ENCODE measurements at regions not wholly inside any gene's neighbourhood (a gene's known extent, or its start where the extent isn't known, plus 50 kb on each side); places are given as distances from the start of the nearest gene placed in this dataset.

DNA sequence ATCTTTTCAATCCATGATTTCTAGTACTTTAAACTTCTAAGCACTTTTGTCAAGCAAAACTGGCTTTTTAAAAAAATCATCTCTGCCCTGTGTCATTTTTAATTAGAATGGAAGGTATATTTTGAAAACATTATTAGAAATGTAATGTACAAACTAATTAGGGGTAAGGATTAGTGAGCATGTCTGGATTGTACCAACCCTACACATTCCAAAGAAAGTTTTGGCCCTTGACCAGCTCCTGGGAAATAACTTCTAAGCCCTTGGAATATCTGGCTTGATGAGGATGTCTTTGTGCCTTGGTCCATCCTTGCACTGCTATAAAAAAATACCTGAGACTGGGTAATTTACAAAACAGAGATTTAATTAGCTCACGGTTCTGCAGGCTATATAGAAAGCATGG lies 876.5 kb downstream of the RAPGEF2 start:
- ChIA-PET CTCF (no interaction called here), POLR2A (ENCODE audit: low non-redundant PET) (no interaction called here)
- BruUV-seq (replicated peaks) = no TSS peak
- H3K4me1 ChIP-seq (ENCODE audit: insufficient read depth, low read length, poor library complexity, severe bottlenecking) = no peaks in the 10 kb centered on the region
- no peak overlapping the region for H3K27ac ChIP-seq (ENCODE audit: low read depth, low read length, poor library complexity, severe bottlenecking)
- no peaks in the 10 kb centered on the region for H3K27me3 ChIP-seq (replicated peaks; ENCODE audit: insufficient read depth, low read depth, low read length, poor library complexity)
- DNase-seq (ENCODE audit: low spot score) = no peak
- H3K4me3 ChIP-seq (ENCODE audit: low read depth, low read length, poor library complexity, severe bottlenecking) = no peak overlapping the region
- no peaks in the 10 kb centered on the region for H3K9me3 ChIP-seq (ENCODE audit: low read depth, low read length, poor library complexity, severe bottlenecking)
- intact Hi-C loops (cut with micrococcal nuclease; ENCODE audit: unreplicated experiment) = no loop called here
- H3K36me3 ChIP-seq (ENCODE audit: insufficient read depth, low read length, poor library complexity, severe bottlenecking) = no peaks in the 10 kb centered on the region
- TF ChIP-seq EZH2 (IDR thresholded peaks at IDR 0.05; ENCODE audit: borderline replicate concordance, low read depth, low read length, poor library complexity, severe bottlenecking) (no peak), CTCF (conservative IDR thresholded peaks at IDR 0.05; ENCODE audit: low read depth, low read length) (no peak)

DNA sequence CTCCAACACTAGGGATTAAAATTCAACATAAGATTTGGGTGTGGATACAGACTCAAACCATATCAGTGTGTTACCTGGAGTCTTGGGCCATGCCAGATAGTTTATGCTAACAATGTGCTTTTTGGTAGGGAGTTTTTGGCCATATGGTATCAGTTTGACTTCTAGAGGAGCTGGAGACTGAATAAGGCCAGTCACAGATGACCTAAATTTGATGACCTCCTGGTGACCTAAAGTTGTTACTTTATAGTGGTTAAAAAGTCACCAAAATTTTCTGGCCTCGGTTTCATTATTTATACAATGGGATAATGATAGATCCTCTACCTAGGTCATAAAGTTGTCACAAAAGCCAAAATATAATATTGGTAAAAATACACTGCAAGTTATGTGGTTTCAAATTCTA lies 877.1 kb downstream of the RAPGEF2 start:
- H3K4me1 ChIP-seq (ENCODE audit: insufficient read depth, low read length, poor library complexity, severe bottlenecking) = no peaks in the 10 kb centered on the region
- no peak for DNase-seq (ENCODE audit: low spot score)
- no peak overlapping the region for H3K4me3 ChIP-seq (ENCODE audit: low read depth, low read length, poor library complexity, severe bottlenecking)
- POLR2A ChIA-PET (ENCODE audit: low non-redundant PET) = no interaction called here
- intact Hi-C loops (cut with micrococcal nuclease; ENCODE audit: unreplicated experiment) = no loop called here
- CTCF ChIA-PET = interaction anchor here (0.7 kb wide), 1 partner anchor 82 kb away, joined by 3 read pairs; no protein-coding TSS in a partner anchor
- no TSS peak for BruUV-seq (replicated peaks)
- H3K27me3 ChIP-seq (replicated peaks; ENCODE audit: insufficient read depth, low read depth, low read length, poor library complexity) = no peaks in the 10 kb centered on the region
- no peak overlapping the region for H3K27ac ChIP-seq (ENCODE audit: low read depth, low read length, poor library complexity, severe bottlenecking)
- TF ChIP-seq EZH2 (IDR thresholded peaks at IDR 0.05; ENCODE audit: borderline replicate concordance, low read depth, low read length, poor library complexity, severe bottlenecking) (no peak), CTCF (conservative IDR thresholded peaks at IDR 0.05; ENCODE audit: low read depth, low read length) (no peak)
- no peaks in the 10 kb centered on the region for H3K36me3 ChIP-seq (ENCODE audit: insufficient read depth, low read length, poor library complexity, severe bottlenecking)
- no peaks in the 10 kb centered on the region for H3K9me3 ChIP-seq (ENCODE audit: low read depth, low read length, poor library complexity, severe bottlenecking)

GRCh38 chr4:159980826-159981468 lies 878.1 kb downstream of the RAPGEF2 start:
- no peak overlapping the region for H3K4me3 ChIP-seq (ENCODE audit: low read depth, low read length, poor library complexity, severe bottlenecking)
- no peak for DNase-seq (ENCODE audit: low spot score)
- intact Hi-C loops (cut with micrococcal nuclease; ENCODE audit: unreplicated experiment) = no loop called here

More at GRCh38 chr4:159980826-159981468, 878.1 kb downstream of the RAPGEF2 start:
- TF ChIP-seq CTCF (conservative IDR thresholded peaks at IDR 0.05; ENCODE audit: low read depth, low read length) = no peak
- TF ChIP-seq EZH2 (IDR thresholded peaks at IDR 0.05; ENCODE audit: borderline replicate concordance, low read depth, low read length, poor library complexity, severe bottlenecking) = no peak
- H3K27me3 ChIP-seq (replicated peaks; ENCODE audit: insufficient read depth, low read depth, low read length, poor library complexity) = no peaks in the 10 kb centered on the region
- no peaks in the 10 kb centered on the region for H3K36me3 ChIP-seq (ENCODE audit: insufficient read depth, low read length, poor library complexity, severe bottlenecking)
- H3K27ac ChIP-seq (ENCODE audit: low read depth, low read length, poor library complexity, severe bottlenecking) = no peak overlapping the region
- CTCF ChIA-PET = interaction anchor here (0.7 kb wide), 1 partner anchor 83 kb away, joined by 3 read pairs; no protein-coding TSS in a partner anchor
- POLR2A ChIA-PET (ENCODE audit: low non-redundant PET) = no interaction called here
- no peaks in the 10 kb centered on the region for H3K9me3 ChIP-seq (ENCODE audit: low read depth, low read length, poor library complexity, severe bottlenecking)
- H3K4me1 ChIP-seq (ENCODE audit: insufficient read depth, low read length, poor library complexity, severe bottlenecking) = no peaks in the 10 kb centered on the region
- no TSS peak for BruUV-seq (replicated peaks)

All from A673 (cell line).